Esophagus squamous epithelium (tissue), 4 donors: ENCODE measurements at regions not wholly inside any gene's neighbourhood (a gene's known extent, or its start where the extent isn't known, plus 50 kb on each side); places are given as distances from the start of the nearest gene placed in this dataset.

Experiments used
- CTCF ChIP-seq, 6 experiments: fragments of 450-650 bp in 4 of 6; fragments of 200-600 bp in 2 of 6; sonication (generic) in 2 of 6; IDR thresholded peaks; one replicate each; pipeline ENCODE4 v1.5.1; 2016 to 2019; ENCODE audit warnings: antibody characterized with exemption in 6 of 6, mild to moderate bottlenecking in 4 of 6, moderate library complexity in 4 of 6
- POLR2A ChIP-seq, 4 donors: fragments of 450-650 bp; IDR thresholded peaks; one replicate each; pipeline ENCODE4 v1.6.1; 2017; ENCODE audit warnings: antibody characterized with exemption in 4 of 4, mild to moderate bottlenecking in 4 of 4, moderate library complexity in 3 of 4

DNA sequence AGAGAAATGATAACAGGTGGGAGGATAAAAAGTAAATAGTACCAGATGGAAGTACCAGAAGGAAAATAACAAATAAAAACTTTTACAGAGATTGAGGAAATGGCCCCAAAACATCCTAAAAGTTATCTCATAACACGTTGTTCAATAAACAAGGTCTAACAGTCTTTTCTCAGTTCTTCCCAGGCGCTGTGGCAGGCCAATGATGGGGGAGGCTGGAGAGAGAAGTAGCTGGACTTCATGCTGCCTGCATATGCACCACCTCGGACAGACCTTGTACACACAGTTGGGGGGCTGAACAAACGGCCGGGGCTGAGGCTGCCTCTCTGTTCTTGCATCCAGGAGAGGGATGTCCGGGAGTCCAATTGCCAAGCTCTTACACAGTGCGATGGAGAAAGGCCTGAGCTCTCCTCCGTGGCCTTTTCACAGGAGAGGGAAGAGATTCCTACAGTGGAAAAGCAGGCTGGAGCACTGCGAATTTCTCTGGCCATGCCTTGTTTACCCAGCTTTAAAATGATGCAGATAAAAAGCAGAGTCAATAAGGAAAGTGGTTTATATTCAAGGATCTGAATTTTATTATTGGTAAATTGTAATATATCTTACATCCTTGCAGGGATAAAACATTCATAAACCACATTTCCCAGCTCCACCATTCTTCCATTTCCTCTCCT lies 109.8 kb downstream of the PHLDA1 start:
- TF ChIP-seq CTCF (IDR thresholded peaks at IDR 0.05): no peak
- TF ChIP-seq POLR2A (IDR thresholded peaks at IDR 0.05): no peak
